ENCODE measurements at regions not wholly inside any gene's neighbourhood (a gene's known extent, or its start where the extent isn't known, plus 50 kb on each side); places are given as distances from the start of the nearest gene placed in this dataset.

- TF ChIP-seq CTCF (conservative IDR thresholded peaks at IDR 0.05; ENCODE audit: low read depth, low read length): no peak
- no peak overlapping the region for H3K4me3 ChIP-seq (IDR thresholded peaks at IDR 0.05; ENCODE audit: insufficient read depth, low read depth, low read length)
- H3K9ac ChIP-seq: no peak overlapping the region
- no peaks in the 10 kb centered on the region for H3K27me3 ChIP-seq (ENCODE audit: insufficient read depth, low read depth)
- H3K4me1 ChIP-seq (ENCODE audit: low read depth, poor library complexity, severe bottlenecking): peaks cover 6% of the 10 kb centered on the region
- H3K4me2 ChIP-seq: no peak overlapping the region
- no peaks in the 10 kb centered on the region for H3K36me3 ChIP-seq (ENCODE audit: insufficient read depth)
- no peak overlapping the region for H3K27ac ChIP-seq
- H3K79me2 ChIP-seq (ENCODE audit: insufficient read depth, low read depth): no peaks in the 10 kb centered on the region
- no peak overlapping the region for H2AFZ ChIP-seq (ENCODE audit: low read depth)
- no peaks in the 10 kb centered on the region for H4K20me1 ChIP-seq (ENCODE audit: insufficient read depth)
These were observed 950.9 kb upstream of the CHORDC1 start for GRCh38 chr11:91173701-91174100.

- H3K36me3 ChIP-seq (ENCODE audit: insufficient read depth): no peaks in the 10 kb centered on the region
- H3K79me2 ChIP-seq (ENCODE audit: insufficient read depth, low read depth): no peaks in the 10 kb centered on the region
- H4K20me1 ChIP-seq (ENCODE audit: insufficient read depth): no peaks in the 10 kb centered on the region
- H3K27me3 ChIP-seq (ENCODE audit: insufficient read depth, low read depth): no peaks in the 10 kb centered on the region
- H3K27ac ChIP-seq: no peak overlapping the region
- H3K4me2 ChIP-seq: no peak overlapping the region
- no peak overlapping the region for H3K9ac ChIP-seq
- H3K4me1 ChIP-seq (ENCODE audit: low read depth, poor library complexity, severe bottlenecking): peaks cover 6% of the 10 kb centered on the region
- no peak for TF ChIP-seq CTCF (conservative IDR thresholded peaks at IDR 0.05; ENCODE audit: low read depth, low read length)
- H2AFZ ChIP-seq (ENCODE audit: low read depth): no peak overlapping the region
- no peak overlapping the region for H3K4me3 ChIP-seq (IDR thresholded peaks at IDR 0.05; ENCODE audit: insufficient read depth, low read depth, low read length)
These were observed 947.9 kb upstream of the CHORDC1 start for GRCh38 chr11:91170711-91171110.

- H3K27ac ChIP-seq: no peak overlapping the region
These were observed 941.6 kb upstream of the CHORDC1 start for GRCh38 chr11:91164452-91164822.

DNA sequence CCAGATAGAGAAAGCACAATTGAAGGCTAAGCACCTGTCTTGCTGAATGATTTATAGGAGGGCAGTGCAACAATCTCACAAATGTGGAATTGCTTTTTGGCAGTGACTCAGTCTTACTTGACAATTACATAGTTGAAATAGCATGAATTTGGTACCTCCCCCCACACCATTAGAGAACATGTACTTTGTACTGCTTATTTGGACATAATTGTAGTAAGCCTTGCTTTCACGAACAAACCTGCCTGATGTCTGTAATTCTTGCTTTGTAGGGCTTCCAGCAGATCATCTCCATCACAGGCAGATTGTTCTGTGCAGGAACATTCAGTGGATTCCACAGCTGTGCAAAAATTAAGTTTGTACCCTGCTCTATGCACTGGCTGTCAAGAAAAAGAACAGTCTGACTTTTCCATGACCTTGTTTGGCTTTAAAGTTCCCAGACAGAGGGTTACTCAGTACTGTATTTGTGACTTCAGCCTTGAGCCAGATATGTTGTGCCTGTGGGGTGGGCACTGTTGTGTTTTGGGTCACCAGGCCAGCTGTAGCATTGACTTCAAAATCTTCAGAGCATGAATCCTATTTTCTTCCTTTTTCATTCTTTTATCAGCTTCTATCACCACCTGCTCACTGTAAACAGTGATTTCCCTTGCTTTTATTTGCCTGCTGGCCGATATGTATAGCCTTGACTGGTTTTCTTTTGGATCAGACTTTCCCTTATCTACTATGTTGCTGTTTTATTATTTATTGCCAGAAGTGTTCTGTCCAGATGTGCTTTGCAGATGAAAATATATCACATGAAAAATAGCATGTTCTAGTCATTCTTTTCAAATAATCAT is 941.0 kb upstream of the CHORDC1 start:
- Histone ChIP-seq H3K4me3 (IDR thresholded peaks at IDR 0.05; ENCODE audit: insufficient read depth, low read depth, low read length) (no peak overlapping the region), H3K4me2 (no peak overlapping the region), H3K27ac (no peak overlapping the region)

More at GRCh38 chr11:91164452-91164822, 941.6 kb upstream of the CHORDC1 start:
- Histone ChIP-seq H3K79me2 (ENCODE audit: insufficient read depth, low read depth) (no peaks in the 10 kb centered on the region), H3K4me3 (IDR thresholded peaks at IDR 0.05; ENCODE audit: insufficient read depth, low read depth, low read length) (no peak overlapping the region), H2AFZ (ENCODE audit: low read depth) (no peak overlapping the region), H3K36me3 (ENCODE audit: insufficient read depth) (no peaks in the 10 kb centered on the region), H3K4me2 (no peak overlapping the region), H3K9ac (no peak overlapping the region), H3K27me3 (ENCODE audit: insufficient read depth, low read depth) (no peaks in the 10 kb centered on the region), H3K4me1 (ENCODE audit: low read depth, poor library complexity, severe bottlenecking) (no peaks in the 10 kb centered on the region), H4K20me1 (ENCODE audit: insufficient read depth) (no peaks in the 10 kb centered on the region)
- TF ChIP-seq CTCF (conservative IDR thresholded peaks at IDR 0.05; ENCODE audit: low read depth, low read length): no peak

More for the DNA sequence above, 941.0 kb upstream of the CHORDC1 start:
- Histone ChIP-seq H4K20me1 (ENCODE audit: insufficient read depth) (no peaks in the 10 kb centered on the region), H2AFZ (ENCODE audit: low read depth) (no peak overlapping the region), H3K36me3 (ENCODE audit: insufficient read depth) (no peaks in the 10 kb centered on the region), H3K27me3 (ENCODE audit: insufficient read depth, low read depth) (no peaks in the 10 kb centered on the region), H3K9ac (no peak overlapping the region), H3K79me2 (ENCODE audit: insufficient read depth, low read depth) (no peaks in the 10 kb centered on the region), H3K4me1 (ENCODE audit: low read depth, poor library complexity, severe bottlenecking) (no peaks in the 10 kb centered on the region)
- TF ChIP-seq CTCF (conservative IDR thresholded peaks at IDR 0.05; ENCODE audit: low read depth, low read length): no peak
